Fibroblast of mammary gland (primary cell): ENCODE measurements at regions not wholly inside any gene's neighbourhood (a gene's known extent, or its start where the extent isn't known, plus 50 kb on each side); places are given as distances from the start of the nearest gene placed in this dataset.
"Not testable (repeated sequence)": the region's sequence is repeated elsewhere in the genome, so short reads cannot be mapped to it uniquely, and the experiment has no call there.

Experiments
- DNase-seq: peaks from one replicate; pipeline ENCODE4 v3.0.0-alpha.2; 2010; ENCODE audit warnings: low read depth
- H3K4me3 ChIP-seq: 2 replicates; pipeline ENCODE4 v1.5.1; 2011; ENCODE audit warnings: low read depth, mild to moderate bottlenecking, low read length, moderate library complexity; ENCODE audit not compliant: control insufficient read depth
- CTCF ChIP-seq: conservative IDR thresholded peaks from 2 replicates; pipeline ENCODE4 v1.5.1; 2011; ENCODE audit warnings: low read depth, low read length, inconsistent platforms; ENCODE audit not compliant: control insufficient read depth, insufficient read depth

GRCh38 chr11:38538866-38539680 lies 1941.0 kb upstream of the RAG2 start:
- DNase-seq: no peak
- H3K4me3 ChIP-seq: no peak overlapping the region
- no peak for TF ChIP-seq CTCF

GRCh38 chr11:38530226-38530625 lies 1932.2 kb upstream of the RAG2 start:
- DNase-seq: no peak
- H3K4me3 ChIP-seq: no peak overlapping the region
- no peak for TF ChIP-seq CTCF

GRCh38 chr11:38524945-38525344 lies 1926.9 kb upstream of the RAG2 start:
- no peak overlapping the region for H3K4me3 ChIP-seq
- no peak for DNase-seq
- no peak for TF ChIP-seq CTCF

GRCh38 chr11:38517991-38518390 lies 1920.0 kb upstream of the RAG2 start:
- no peak for TF ChIP-seq CTCF

GRCh38 chr11:38512830-38513229 lies 1914.8 kb upstream of the RAG2 start:
- H3K4me3 ChIP-seq, DNase-seq: not testable (repeated sequence)

More at GRCh38 chr11:38517991-38518390, 1920.0 kb upstream of the RAG2 start:
- DNase-seq: no peak
- H3K4me3 ChIP-seq: no peak overlapping the region

- DNase-seq: no peak
- TF ChIP-seq CTCF: no peak
- no peak overlapping the region for H3K4me3 ChIP-seq
Measured at GRCh38 chr11:38510041-38510440, 1912.0 kb upstream of the RAG2 start.

- DNase-seq: no peak
- TF ChIP-seq CTCF: no peak
- H3K4me3 ChIP-seq: no peak overlapping the region
Measured at GRCh38 chr11:38503876-38504275, 1905.8 kb upstream of the RAG2 start.
